AG09309 (cell line): ENCODE measurements at regions not wholly inside any gene's neighbourhood (a gene's known extent, or its start where the extent isn't known, plus 50 kb on each side); places are given as distances from the start of the nearest gene placed in this dataset.

Experiments
- DNase-seq: peaks from one replicate; pipeline ENCODE4 v3.0.0-alpha.2; 2010; ENCODE audit warnings: low read depth
- H3K4me3 ChIP-seq: 2 replicates; pipeline ENCODE4 v1.5.1; 2011; ENCODE audit warnings: mild to moderate bottlenecking, low read depth, low read length, moderate library complexity; ENCODE audit not compliant: control insufficient read depth
- CTCF ChIP-seq: IDR thresholded peaks from 2 replicates; pipeline ENCODE4 v1.5.1; 2011; ENCODE audit warnings: mild to moderate bottlenecking, low read depth, low read length, inconsistent platforms; ENCODE audit not compliant: insufficient read depth, control insufficient read depth; ENCODE audit errors: missing control alignments

DNA sequence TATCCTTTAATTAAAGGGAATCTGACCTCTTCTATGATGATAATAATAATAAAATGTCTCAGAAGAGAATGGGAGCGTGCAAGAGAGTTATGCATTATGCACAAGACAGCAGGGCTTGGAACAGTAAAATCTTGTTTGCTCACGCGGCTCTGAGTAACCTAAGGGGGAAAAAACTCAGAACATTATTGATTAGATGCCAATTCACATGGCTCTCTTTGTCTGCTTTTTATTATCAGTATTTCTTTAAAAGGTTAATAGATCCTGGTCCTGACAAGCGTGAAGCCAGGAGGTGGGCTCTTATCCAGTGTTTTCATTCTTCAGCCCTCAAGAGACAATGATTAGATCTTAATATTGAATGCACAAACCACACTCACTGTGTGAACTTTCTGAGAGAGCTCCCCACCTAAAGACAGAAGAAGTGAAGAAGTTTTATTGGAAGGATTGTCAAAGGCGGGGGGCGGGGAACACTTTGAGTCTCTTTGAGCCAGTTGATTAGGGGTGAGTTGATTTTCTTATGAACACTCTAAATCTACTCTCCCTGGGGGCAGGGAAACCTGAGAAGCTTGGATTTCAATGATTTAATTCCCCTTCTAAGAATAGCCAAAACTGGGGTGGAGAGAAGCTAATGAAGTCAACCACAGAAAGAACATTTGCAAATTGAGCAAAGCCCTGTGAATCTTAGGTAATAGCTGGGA lies 127.5 kb upstream of the CTAGE1 start:
- H3K4me3 ChIP-seq, result no peak overlapping the region
- no peak for DNase-seq
- no peak for TF ChIP-seq CTCF

DNA sequence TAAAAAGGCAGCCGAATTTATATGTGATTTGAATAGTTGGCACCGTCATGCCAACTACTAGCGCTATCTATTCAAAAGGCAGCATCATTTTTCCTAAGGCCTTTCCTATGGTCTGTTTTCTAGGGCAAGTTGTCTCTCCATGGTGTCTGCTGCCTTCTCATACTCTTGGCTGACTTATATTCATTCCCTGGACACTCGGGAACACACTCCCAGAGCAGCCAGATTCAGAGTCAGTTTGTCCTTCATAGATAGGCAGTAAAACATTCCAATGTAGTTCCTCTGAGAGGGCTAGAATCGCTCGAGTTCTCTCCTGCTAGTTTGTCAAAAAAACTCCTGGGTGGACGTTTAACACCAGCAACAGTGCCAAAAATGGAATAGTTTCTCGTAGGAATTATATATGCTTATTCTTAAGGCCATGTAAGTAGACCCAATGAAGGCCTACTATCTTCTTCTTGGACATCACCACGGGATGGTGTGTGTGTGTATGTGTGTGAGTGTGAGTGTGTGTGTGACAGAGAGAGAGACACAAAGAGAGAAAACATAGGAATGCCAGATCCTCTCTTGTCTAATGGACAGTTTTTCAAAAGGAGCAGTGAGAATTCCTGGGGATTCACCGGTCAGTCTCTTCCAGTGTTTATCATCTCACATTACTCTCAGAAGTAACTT lies 129.3 kb upstream of the CTAGE1 start:
- no peak for TF ChIP-seq CTCF
- no peak for DNase-seq

DNA sequence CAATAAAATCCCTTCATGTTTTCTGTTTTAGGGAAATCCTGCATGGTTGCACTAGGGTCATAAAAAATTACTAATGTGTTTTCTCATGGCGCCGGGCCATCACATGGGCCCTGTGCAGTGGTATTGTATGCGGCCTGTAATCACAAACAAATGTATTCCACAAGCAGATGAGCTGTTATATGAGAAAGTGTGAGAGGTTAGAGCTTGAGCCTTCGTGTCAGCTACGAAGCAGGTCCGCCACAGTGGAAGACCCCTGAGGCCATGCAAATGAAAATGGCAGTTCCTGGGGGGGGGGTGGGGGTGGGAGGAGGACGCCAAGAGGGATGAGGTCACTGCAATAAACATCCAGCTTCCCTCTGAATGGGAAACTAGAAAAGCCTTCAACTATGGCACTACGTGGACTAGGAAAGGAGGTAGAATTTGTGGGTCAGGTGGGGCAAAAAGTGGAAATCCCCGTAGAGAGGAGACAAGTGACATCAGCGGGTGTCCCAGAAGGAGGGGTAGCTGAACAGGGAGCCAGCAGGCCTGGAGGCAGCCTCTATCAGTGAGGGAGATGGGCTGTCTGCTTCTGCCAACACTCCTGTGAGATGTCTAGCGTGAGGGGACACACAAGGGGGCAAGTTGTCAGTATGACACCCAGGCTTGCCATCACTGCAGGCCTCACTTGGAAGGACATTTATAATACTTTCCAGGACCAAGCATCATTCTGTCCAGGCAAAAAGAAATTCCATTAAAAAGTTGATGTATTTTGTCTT lies 130.3 kb upstream of the CTAGE1 start:
- no peak overlapping the region for H3K4me3 ChIP-seq
- TF ChIP-seq CTCF, result no peak
- peak; percentile 57 for DNase-seq

More for the DNA sequence above, 129.3 kb upstream of the CTAGE1 start:
- H3K4me3 ChIP-seq, result no peak overlapping the region

- no peak for DNase-seq
- no peak overlapping the region for H3K4me3 ChIP-seq
- TF ChIP-seq CTCF, result no peak
These were observed 131.7 kb upstream of the CTAGE1 start for GRCh38 chr18:22549260-22549937.

GRCh38 chr18:22550366-22550765 lies 132.7 kb upstream of the CTAGE1 start:
- no peak for TF ChIP-seq CTCF

DNA sequence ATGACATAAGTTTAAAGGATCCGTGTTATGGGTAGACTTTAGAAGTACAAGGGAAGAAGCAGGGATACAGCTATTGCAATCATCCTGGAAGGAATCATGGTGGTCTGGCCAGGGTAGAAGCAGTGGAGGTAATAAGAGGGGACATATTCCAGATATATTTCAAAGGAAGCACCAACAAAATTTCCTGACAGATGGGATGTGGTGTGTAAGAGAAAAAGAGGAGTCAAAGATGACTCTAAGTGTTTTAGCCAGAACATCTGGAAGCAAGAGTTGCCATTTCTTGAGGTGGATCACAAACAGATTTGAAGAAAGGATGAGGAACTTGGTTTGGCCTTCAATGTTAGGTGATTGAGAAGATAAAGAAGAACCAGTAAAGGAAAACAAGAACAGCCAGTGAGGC lies 133.1 kb upstream of the CTAGE1 start:
- DNase-seq, result no peak
- TF ChIP-seq CTCF, result no peak

More at GRCh38 chr18:22550366-22550765, 132.7 kb upstream of the CTAGE1 start:
- DNase-seq, result no peak
- H3K4me3 ChIP-seq, result no peak overlapping the region

More for the DNA sequence above, 133.1 kb upstream of the CTAGE1 start:
- H3K4me3 ChIP-seq, result no peak overlapping the region
